Loucy (cell line): ENCODE measurements at regions not wholly inside any gene's neighbourhood (a gene's known extent, or its start where the extent isn't known, plus 50 kb on each side); places are given as distances from the start of the nearest gene placed in this dataset.

ENCODE experiments used
- H2AFZ ChIP-seq: fragments of 200-600 bp; sonication (generic); 2 replicates; pipeline ENCODE4 v1.6.0; 2016; ENCODE audit warnings: antibody characterized with exemption, mild to moderate bottlenecking, low read length, moderate library complexity
- H3F3A ChIP-seq: fragments of 200-600 bp; 2 replicates; pipeline ENCODE4 v1.6.0; 2016; ENCODE audit warnings: antibody characterized with exemption, low read depth, mild to moderate bottlenecking
- H3K27me3 ChIP-seq: fragments of 200-600 bp; sonication (generic); 2 replicates; pipeline ENCODE4 v1.6.1; 2014; ENCODE audit warnings: low read length, mild to moderate bottlenecking; ENCODE audit not compliant: insufficient read depth, poor library complexity, severe bottlenecking
- H3K36me3 ChIP-seq: fragments of 200-600 bp; sonication (generic); 2 replicates; pipeline ENCODE4 v1.6.1; 2016; ENCODE audit warnings: low read length; ENCODE audit not compliant: insufficient read depth
- H3K4me1 ChIP-seq: fragments of 200-600 bp; sonication (generic); 2 replicates; pipeline ENCODE4 v1.5.1; 2014; ENCODE audit warnings: low read length, mild to moderate bottlenecking; ENCODE audit not compliant: insufficient read depth, poor library complexity, severe bottlenecking
- H3K4me2 ChIP-seq: fragments of 200-600 bp; sonication (generic); 2 replicates; pipeline ENCODE4 v1.6.0; 2014; ENCODE audit warnings: antibody characterized with exemption, low read length, low read depth, mild to moderate bottlenecking; ENCODE audit not compliant: poor library complexity, severe bottlenecking
- H3K4me3 ChIP-seq: fragments of 200-600 bp; sonication (generic); 2 replicates; pipeline ENCODE4 v1.5.1; 2014; ENCODE audit warnings: low read length, mild to moderate bottlenecking, mixed read lengths; ENCODE audit not compliant: poor library complexity, severe bottlenecking
- H3K79me2 ChIP-seq: fragments of 200-600 bp; sonication (generic); 2 replicates; pipeline ENCODE4 v1.6.1; 2014; ENCODE audit warnings: low read length; ENCODE audit not compliant: insufficient read depth
- H3K9ac ChIP-seq: fragments of 200-600 bp; sonication (generic); 2 replicates; pipeline ENCODE4 v1.6.0; 2014; ENCODE audit warnings: mild to moderate bottlenecking, low read depth, low read length, moderate library complexity; ENCODE audit not compliant: poor library complexity, severe bottlenecking
- H3K9me2 ChIP-seq: fragments of 200-600 bp; sonication (generic); replicated peaks from 2 replicates; pipeline ENCODE4 v1.6.1; 2016; ENCODE audit warnings: low read depth, low read length, mixed read lengths
- H3K9me3 ChIP-seq: fragments of 200-600 bp; sonication (generic); 2 replicates; pipeline ENCODE4 v1.6.1; 2014; ENCODE audit warnings: mild to moderate bottlenecking, antibody characterized with exemption, low read length, low read depth; ENCODE audit not compliant: insufficient read depth
- H4K20me1 ChIP-seq: fragments of 200-600 bp; sonication (generic); 2 replicates; pipeline ENCODE4 v1.6.0; 2014; ENCODE audit warnings: antibody characterized with exemption, low read length, mild to moderate bottlenecking; ENCODE audit not compliant: insufficient read depth, poor library complexity, severe bottlenecking
- EZH2phosphoT487 ChIP-seq: fragments of 200-600 bp; IDR thresholded peaks from 2 replicates; pipeline ENCODE4 v1.6.1; 2018; ENCODE audit warnings: antibody characterized with exemption, mild to moderate bottlenecking, moderate library complexity, borderline replicate concordance
- TF ChIP-seq, protein P1 (sequence below): fragments of 200-600 bp; sonication (generic); conservative IDR thresholded peaks from 2 replicates; pipeline ENCODE4 v1.5.1; 2014; ENCODE audit warnings: mild to moderate bottlenecking, antibody characterized with exemption, low read length

DNA sequence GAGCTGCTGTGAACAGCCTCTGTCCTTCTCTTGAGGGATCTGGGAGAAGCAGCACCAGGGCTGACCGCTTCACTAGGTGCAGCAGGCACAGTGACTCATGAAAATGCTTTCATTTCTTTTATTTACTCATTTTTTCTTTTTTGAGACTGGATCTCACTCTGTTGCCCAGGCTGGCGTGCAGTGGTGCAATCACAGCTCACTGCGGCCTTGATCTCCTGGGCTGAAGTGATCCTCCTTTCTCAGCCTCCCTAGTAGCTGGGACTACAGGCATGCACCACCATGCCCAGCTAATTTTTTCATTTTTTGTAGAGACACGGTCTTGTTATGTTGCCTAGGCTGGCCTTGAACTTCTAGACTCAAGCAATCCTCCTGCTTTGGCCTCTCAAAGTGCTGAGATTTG lies 216.8 kb upstream of the EEF2KMT start:
- H3K79me2 ChIP-seq, result no peaks in the 10 kb centered on the region
- H2AFZ ChIP-seq, result no peak overlapping the region
- no peak overlapping the region for H3K9ac ChIP-seq

DNA sequence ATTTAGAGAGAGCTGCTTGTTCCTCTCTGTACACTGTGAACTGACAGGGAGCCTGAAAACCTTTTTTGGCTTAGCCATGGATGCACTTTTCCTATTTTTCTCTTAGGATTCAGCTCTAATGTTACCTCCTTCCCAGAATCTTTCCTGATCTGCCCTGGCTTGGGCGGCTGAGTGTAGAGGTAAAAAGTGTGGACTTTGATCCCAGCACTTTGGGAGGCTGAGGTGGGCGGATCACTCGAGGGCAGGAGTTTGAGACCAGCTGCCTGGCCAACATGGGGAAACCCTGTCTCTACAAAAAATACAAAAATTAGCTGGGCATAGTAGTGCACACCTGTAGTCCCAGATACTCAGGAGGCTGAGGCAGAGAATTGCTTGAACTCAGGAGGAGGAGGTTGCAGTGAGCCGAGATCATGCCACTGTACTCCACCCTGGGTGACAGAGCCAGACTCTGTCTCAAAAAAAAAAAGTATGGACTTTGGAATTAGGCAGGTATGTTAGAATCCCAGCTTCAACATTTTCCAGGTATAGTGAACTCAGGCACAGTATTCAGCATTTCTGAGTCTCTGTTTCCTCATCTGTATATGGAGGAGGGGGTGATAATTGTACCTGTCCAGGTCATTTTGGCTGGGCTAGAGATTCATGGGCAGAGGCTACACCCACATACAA lies 212.5 kb upstream of the EEF2KMT start:
- Histone ChIP-seq H3K79me2 (no peaks in the 10 kb centered on the region), H2AFZ (no peak overlapping the region), H4K20me1 (no peaks in the 10 kb centered on the region), H3K4me3 (no peak overlapping the region), H3K4me1 (no peaks in the 10 kb centered on the region), H3K4me2 (no peak overlapping the region), H3K27me3 (no peaks in the 10 kb centered on the region), H3K9me3 (no peaks in the 10 kb centered on the region), H3K36me3 (no peaks in the 10 kb centered on the region), H3K9ac (no peak overlapping the region), H3F3A (no peaks in the 10 kb centered on the region), H3K9me2 (no peaks in the 10 kb centered on the region)
- TF ChIP-seq, protein P1, sequence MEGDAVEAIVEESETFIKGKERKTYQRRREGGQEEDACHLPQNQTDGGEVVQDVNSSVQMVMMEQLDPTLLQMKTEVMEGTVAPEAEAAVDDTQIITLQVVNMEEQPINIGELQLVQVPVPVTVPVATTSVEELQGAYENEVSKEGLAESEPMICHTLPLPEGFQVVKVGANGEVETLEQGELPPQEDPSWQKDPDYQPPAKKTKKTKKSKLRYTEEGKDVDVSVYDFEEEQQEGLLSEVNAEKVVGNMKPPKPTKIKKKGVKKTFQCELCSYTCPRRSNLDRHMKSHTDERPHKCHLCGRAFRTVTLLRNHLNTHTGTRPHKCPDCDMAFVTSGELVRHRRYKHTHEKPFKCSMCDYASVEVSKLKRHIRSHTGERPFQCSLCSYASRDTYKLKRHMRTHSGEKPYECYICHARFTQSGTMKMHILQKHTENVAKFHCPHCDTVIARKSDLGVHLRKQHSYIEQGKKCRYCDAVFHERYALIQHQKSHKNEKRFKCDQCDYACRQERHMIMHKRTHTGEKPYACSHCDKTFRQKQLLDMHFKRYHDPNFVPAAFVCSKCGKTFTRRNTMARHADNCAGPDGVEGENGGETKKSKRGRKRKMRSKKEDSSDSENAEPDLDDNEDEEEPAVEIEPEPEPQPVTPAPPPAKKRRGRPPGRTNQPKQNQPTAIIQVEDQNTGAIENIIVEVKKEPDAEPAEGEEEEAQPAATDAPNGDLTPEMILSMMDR, result no peak
- no peak for TF ChIP-seq EZH2phosphoT487

More for the DNA sequence above, 216.8 kb upstream of the EEF2KMT start:
- Histone ChIP-seq H3K36me3 (no peaks in the 10 kb centered on the region), H3K9me3 (no peaks in the 10 kb centered on the region), H3K4me3 (no peak overlapping the region), H3K27me3 (no peaks in the 10 kb centered on the region), H3K4me2 (no peak overlapping the region), H3K4me1 (no peaks in the 10 kb centered on the region), H3F3A (no peaks in the 10 kb centered on the region), H3K9me2 (no peaks in the 10 kb centered on the region), H4K20me1 (no peaks in the 10 kb centered on the region)
- TF ChIP-seq, protein P1, result no peak
- TF ChIP-seq EZH2phosphoT487, result no peak

DNA sequence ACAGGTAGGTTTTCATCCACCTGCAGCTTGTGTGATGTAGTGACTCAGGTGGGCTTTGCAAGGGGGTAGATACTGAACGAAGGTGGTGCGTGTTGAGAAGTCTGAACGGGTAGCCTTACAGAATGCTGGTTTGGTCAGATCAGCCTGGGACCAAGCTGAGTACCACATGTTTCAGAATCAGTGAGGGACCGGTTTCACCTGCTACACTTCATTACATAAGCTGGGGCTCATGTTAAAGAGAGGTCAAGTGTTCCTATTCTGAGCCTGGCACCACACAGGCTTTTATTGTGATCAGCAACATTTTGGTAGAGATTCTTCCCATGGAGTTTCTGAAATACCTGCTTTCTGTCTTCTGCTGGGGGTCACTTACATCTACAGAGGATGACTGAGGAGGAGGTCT lies 207.4 kb upstream of the EEF2KMT start:
- Histone ChIP-seq H3F3A (no peaks in the 10 kb centered on the region), H3K9ac (no peak overlapping the region), H3K4me1 (no peaks in the 10 kb centered on the region), H3K27me3 (no peaks in the 10 kb centered on the region), H2AFZ (no peak overlapping the region), H3K79me2 (no peaks in the 10 kb centered on the region), H3K36me3 (no peaks in the 10 kb centered on the region), H3K4me2 (no peak overlapping the region), H3K9me3 (no peaks in the 10 kb centered on the region), H3K9me2 (no peaks in the 10 kb centered on the region), H3K4me3 (no peak overlapping the region), H4K20me1 (no peaks in the 10 kb centered on the region)
- TF ChIP-seq, protein P1, result no peak
- no peak for TF ChIP-seq EZH2phosphoT487
